Ecto neural progenitor cell (in vitro differentiated cells): ENCODE measurements at regions not wholly inside any gene's neighbourhood (a gene's known extent, or its start where the extent isn't known, plus 50 kb on each side); places are given as distances from the start of the nearest gene placed in this dataset.
"Not testable (repeated sequence)": the region's sequence is repeated elsewhere in the genome, so short reads cannot be mapped to it uniquely, and the experiment has no call there.

Experiments
- DNase-seq: peaks from one replicate; pipeline ENCODE4 v3.0.0-alpha.2; 2018; ENCODE audit warnings: low spot score

GRCh38 chrX:121172703-121173102 lies 125.3 kb downstream of the GLUD2 start:
- no peak for DNase-seq

GRCh38 chrX:121179972-121180371 lies 132.6 kb downstream of the GLUD2 start:
- DNase-seq, result no peak

GRCh38 chrX:121191779-121192178 lies 144.4 kb downstream of the GLUD2 start:
- DNase-seq, result no peak

DNA sequence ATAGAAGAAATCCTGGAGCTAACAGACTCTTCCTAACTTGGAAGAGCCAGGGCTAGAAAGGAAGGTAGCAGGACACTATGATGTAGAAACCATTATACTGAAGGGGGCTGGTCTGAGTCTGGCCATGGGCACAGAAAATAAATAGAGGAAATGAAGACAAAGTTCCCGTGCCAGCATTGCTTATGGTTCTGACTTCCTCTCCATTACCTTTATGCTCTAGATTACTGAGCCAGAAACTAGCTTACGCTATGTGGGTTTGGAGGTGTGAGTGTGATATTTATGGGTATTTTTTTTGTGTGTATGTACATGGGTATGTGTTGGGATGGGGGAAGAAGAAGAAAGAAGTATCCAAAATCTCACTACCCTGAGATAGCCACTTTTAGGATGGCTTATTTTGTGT lies 148.3 kb downstream of the GLUD2 start:
- DNase-seq, result no peak

DNA sequence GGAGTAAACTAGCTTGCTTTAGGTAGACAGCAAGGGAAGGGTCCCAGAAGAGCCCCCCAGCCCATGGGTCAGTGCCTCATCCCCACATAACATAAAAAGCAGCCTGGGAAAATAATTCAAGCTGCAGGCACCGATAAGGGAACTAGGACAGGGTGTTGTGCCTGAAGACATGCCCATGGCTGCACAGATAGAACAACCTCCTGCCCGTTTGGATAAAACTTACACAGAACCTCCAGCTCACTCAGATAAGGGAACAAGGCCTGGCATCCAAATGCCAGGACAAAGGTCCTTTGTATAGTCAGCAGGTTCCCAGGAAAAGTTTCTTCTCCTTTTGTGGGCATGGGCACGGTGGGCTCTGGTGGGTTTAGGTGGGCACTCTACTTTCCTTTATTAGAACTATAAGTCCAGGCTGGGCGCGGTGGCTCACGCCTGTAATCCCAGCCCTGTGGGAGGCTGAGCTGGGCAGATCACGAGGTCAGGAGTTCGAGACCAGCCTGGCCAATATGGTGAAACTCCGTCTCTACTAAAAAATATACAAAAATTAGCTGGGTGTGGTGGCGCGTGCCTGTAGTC lies 149.5 kb downstream of the GLUD2 start:
- not testable (repeated sequence) for DNase-seq

DNA sequence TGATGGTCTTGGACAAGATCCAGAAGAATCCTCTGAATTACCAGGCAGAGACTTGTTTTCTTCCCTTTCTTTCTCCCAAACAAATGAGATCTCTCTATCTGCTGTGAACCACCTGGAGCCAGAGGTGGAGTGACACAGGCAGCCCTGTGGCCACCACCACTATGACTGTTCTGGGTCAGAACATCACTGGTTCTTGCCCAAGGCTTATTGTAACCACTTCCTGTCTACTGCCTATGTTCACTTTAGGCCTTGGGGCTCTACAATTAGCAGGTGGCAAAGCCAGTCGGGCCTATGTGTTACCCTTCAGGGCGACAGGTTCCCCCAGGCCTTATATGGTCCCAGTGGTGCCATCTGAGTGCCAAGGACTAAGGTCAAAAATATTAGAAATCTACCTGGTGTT lies 161.2 kb downstream of the GLUD2 start:
- no peak for DNase-seq

DNA sequence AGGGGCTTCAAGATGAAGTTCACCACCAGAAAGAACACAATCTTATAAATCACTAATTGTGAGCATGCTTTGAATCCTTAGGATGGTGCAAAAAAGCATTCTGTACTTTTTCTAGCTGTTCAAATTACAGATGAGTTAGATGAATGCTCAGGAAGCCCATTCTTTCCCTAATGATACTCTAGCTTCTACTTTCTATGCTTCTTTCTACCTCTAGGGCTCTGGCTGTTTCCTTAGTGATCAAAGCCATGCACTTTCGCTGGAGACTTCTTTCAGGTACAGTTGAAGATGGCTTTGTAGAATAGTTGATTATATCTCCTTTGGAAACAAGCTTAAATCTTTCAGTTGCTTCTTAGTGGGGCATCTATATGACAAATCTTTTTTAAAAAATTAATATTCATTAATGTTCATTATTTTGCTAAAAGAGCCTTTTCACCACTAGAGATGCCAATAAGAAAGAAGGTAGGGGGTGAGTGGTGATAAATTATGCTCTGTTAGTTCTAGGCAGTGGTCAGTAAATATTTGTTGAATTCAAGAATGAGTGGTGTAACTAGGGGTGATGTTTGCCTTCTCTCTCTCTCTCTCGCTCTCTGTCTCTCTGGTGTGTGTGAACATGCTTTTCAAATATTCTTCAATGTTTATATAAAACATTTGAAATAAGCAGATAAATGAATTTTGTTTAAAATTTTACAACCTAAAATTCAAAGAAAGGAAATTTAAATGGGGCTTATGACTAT lies 169.4 kb downstream of the GLUD2 start:
- DNase-seq, result no peak

- no peak for DNase-seq
Observed at GRCh38 chrX:121221322-121221977, 174.0 kb downstream of the GLUD2 start.

- DNase-seq, result no peak
Observed at GRCh38 chrX:121227888-121228287, 180.5 kb downstream of the GLUD2 start.

DNA sequence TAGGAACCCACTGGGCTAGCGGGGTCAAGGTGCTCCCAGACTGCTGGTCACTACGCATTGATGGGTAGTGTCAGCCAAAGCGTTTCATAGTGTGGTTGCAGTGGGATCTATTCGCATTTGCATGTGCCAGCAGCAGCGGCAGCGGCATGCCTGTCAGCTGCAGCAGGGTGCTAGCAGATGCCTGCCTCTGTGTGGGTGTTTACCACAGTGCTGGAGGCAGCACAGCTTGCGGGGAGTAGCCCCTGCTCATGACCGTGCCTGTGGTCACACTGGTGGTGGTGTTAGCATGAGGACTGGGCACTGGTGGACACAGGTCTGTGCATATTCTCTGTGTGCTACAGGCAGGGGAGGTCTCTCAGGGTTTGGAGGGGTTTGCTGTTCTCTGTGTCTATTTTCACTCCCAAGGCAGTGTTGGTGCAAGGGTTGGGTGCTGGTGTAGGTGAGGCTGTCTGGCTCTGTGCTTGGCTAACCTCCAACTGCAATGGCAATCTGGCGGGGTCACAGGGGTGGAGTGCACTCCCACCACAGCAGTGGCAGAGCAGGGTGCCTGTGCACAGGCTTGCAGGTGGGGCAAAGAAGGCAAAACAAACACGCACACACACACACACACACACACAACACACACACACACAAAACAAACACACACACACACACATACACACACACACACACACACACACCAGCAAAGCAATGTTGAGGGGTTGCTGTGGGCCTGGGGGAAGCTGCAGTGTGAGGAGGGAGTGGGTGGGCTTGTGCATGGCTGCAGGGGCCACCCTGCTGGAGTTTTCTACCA lies 184.4 kb downstream of the GLUD2 start:
- DNase-seq, result no peak

DNA sequence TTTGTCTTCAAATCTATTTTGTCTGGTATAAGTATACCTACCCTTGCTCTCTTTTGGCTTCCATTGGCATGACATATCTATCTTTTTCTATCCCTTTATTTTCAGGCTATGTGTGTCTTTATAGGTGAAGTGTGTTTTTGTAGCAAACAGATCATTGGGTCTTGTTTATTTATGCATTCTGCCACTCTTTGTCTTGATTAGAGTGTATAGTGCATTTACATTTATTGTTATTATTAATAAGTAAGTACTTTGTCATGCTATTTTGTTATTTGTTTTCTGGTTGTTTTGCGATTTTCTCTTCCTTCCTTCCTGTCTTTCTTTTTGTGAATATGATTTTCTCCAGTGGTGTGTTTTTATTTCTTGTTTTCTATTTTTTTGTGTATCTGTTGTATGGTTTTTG lies 188.6 kb downstream of the GLUD2 start:
- DNase-seq, result no peak

DNA sequence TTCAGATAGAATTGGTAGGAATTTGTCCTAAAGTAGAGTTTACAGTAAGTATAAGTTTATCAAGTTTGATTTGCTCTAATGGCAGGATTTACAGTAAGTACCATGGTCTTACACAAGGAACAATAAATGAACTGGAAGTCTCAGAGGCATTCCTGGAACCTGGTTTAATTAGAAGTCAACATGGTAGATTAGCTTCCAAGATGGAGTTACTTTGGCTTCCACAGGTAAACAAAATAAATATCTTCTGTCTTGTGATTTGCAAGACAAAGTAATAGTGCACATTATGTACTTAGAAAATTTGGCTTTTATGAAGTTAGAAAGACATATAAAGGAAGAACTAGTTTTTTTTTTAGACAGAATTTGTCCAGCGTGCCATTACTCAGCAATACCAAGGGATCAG lies 190.7 kb downstream of the GLUD2 start:
- DNase-seq, result no peak

GRCh38 chrX:121244511-121244910 lies 197.1 kb downstream of the GLUD2 start:
- DNase-seq, result no peak

GRCh38 chrX:121245763-121246162 lies 198.4 kb downstream of the GLUD2 start:
- DNase-seq, result no peak

- no peak for DNase-seq
Observed at GRCh38 chrX:121254336-121254735, 206.9 kb downstream of the GLUD2 start.

GRCh38 chrX:121256647-121257046 lies 209.2 kb downstream of the GLUD2 start:
- DNase-seq, result no peak

- DNase-seq, result no peak
Observed at GRCh38 chrX:121258545-121258944, 211.1 kb downstream of the GLUD2 start.

- DNase-seq, result no peak
Observed at GRCh38 chrX:121259170-121259569, 211.8 kb downstream of the GLUD2 start.

- DNase-seq, result peak; percentile 47
Observed at GRCh38 chrX:121260596-121261240, 213.3 kb downstream of the GLUD2 start.

DNA sequence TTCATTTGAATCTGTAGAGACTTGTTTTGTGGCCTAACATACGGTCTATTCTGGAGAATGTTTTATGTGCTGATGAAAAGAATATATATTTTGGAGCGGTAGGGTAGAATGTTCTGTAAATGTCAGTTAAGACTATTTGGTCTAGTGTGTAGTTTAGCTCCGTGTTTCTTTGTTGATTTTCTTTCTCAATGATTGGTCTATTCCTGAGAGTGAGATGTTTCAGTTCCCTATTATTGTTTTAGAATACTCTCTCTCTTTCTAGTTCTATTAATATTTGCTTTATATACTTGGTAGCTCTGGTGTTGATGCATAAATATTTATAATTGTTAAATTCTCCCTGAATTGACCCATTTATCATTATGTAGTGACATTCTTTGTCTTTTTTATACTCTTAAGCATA lies 236.5 kb downstream of the GLUD2 start:
- no peak for DNase-seq

- no peak for DNase-seq
Observed at GRCh38 chrX:121298499-121298898, 251.1 kb downstream of the GLUD2 start.

DNA sequence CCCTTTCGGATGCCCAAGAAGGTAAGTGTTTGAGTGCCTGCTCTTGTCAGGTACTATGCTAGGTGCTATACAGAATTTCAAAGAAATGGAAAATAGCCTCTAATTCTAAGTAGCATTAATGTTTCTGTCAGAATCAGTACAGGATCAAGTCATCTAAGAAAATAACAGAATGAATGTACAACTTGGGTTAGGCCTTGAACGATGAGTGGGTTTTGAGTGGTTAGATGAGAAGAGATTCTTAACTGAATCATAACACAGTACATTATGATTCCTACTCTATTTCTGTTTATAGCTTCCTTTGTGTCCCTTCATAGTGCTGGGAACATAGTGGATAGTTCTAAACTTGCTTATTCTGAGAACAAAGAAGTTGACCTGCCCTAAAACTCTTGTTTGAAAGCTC lies 253.9 kb downstream of the GLUD2 start:
- no peak for DNase-seq
